Neural progenitor cell (in vitro differentiated cells): ENCODE measurements at regions not wholly inside any gene's neighbourhood (a gene's known extent, or its start where the extent isn't known, plus 50 kb on each side); places are given as distances from the start of the nearest gene placed in this dataset.

Source experiments
- DNase-seq: peaks from one replicate; pipeline ENCODE4 v3.0.0-alpha.2; 2016; ENCODE audit warnings: low spot score
- H2AFZ ChIP-seq: fragments of 200-600 bp; sonication (generic); replicated peaks from 2 replicates; pipeline ENCODE4 v1.6.1; 2016; ENCODE audit warnings: antibody characterized with exemption
- H3F3A ChIP-seq: fragments of 200-600 bp; sonication (generic); 2 replicates; pipeline ENCODE4 v1.6.1; 2016; ENCODE audit warnings: antibody characterized with exemption, low read depth
- H3K27ac ChIP-seq: fragments of 200-600 bp; sonication (generic); 2 replicates; pipeline ENCODE4 v1.5.1; 2016; ENCODE audit warnings: mild to moderate bottlenecking
- H3K27me3 ChIP-seq: fragments of 200-600 bp; sonication (generic); 2 replicates; pipeline ENCODE4 v1.6.1; 2016; ENCODE audit warnings: mild to moderate bottlenecking, moderate library complexity
- H3K36me3 ChIP-seq: fragments of 200-600 bp; sonication (generic); 2 replicates; pipeline ENCODE4 v1.5.1; 2016
- H3K4me1 ChIP-seq: fragments of 200-600 bp; sonication (generic); 2 replicates; pipeline ENCODE4 v1.6.1; 2016; ENCODE audit warnings: mixed run types
- H3K4me2 ChIP-seq: fragments of 200-600 bp; sonication (generic); 2 replicates; pipeline ENCODE4 v1.6.1; 2016
- H3K4me3 ChIP-seq: fragments of 200-600 bp; sonication (generic); 2 replicates; pipeline ENCODE4 v1.5.1; 2016
- H3K79me2 ChIP-seq: fragments of 200-600 bp; sonication (generic); 2 replicates; pipeline ENCODE4 v1.6.1; 2016; ENCODE audit warnings: low read depth
- H3K9ac ChIP-seq: fragments of 200-600 bp; sonication (generic); 2 replicates; pipeline ENCODE4 v1.6.1; 2016
- H3K9me3 ChIP-seq: fragments of 200-600 bp; sonication (generic); 2 replicates; pipeline ENCODE4 v1.5.1; 2016; ENCODE audit warnings: low read depth
- H4K20me1 ChIP-seq: fragments of 200-600 bp; sonication (generic); 2 replicates; pipeline ENCODE4 v1.6.1; 2016; ENCODE audit warnings: low read depth
- H3K27ac Mint-ChIP-seq: 3 replicates; pipeline ENCODE4 v1.8.0; 2021; ENCODE audit warnings: mixed read lengths
- H3K27me3 Mint-ChIP-seq: 2 replicates; pipeline ENCODE4 v1.8.0; 2022; ENCODE audit warnings: low read depth, mild to moderate bottlenecking, inconsistent platforms, moderate library complexity, mixed read lengths; ENCODE audit not compliant: insufficient read depth
- H3K36me3 Mint-ChIP-seq: 3 replicates; pipeline ENCODE4 v1.8.0; 2021; ENCODE audit warnings: mixed read lengths
- H3K4me1 Mint-ChIP-seq: 3 replicates; pipeline ENCODE4 v1.8.0; 2021; ENCODE audit warnings: mixed read lengths
- H3K4me3 Mint-ChIP-seq: 3 replicates; pipeline ENCODE4 v1.8.0; 2021; ENCODE audit warnings: mild to moderate bottlenecking, moderate library complexity, mixed read lengths
- H3K9me3 Mint-ChIP-seq: 3 replicates; pipeline ENCODE4 v1.8.0; 2020; ENCODE audit warnings: mixed read lengths
- CTCF ChIP-seq: fragments of 200-600 bp; sonication (generic); IDR thresholded peaks from 2 replicates; pipeline ENCODE4 v1.5.1; 2017; ENCODE audit warnings: antibody characterized with exemption, mild to moderate bottlenecking
- EZH2 ChIP-seq: fragments of 200-600 bp; sonication (generic); IDR thresholded peaks from 2 replicates; pipeline ENCODE4 v1.6.1; 2017; ENCODE audit warnings: antibody characterized with exemption, mild to moderate bottlenecking, moderate library complexity
- EZH2phosphoT487 ChIP-seq: fragments of 200-600 bp; sonication (generic); IDR thresholded peaks from 2 replicates; pipeline ENCODE4 v1.6.1; 2017; ENCODE audit warnings: antibody characterized with exemption

- Mint-ChIP-seq H3K36me3 (no peaks in the 10 kb centered on the region), H3K27ac (no peak overlapping the region)
- H3K27me3 ChIP-seq: no peaks in the 10 kb centered on the region
These were observed 254.8 kb downstream of the HTR7 start for GRCh38 chr10:90602862-90603610.

GRCh38 chr10:90604636-90605035 lies 253.2 kb downstream of the HTR7 start:
- H4K20me1 ChIP-seq: no peaks in the 10 kb centered on the region
- no peaks in the 10 kb centered on the region for H3K36me3 Mint-ChIP-seq
- no peak for TF ChIP-seq CTCF
- no peak for TF ChIP-seq EZH2phosphoT487
- TF ChIP-seq EZH2: no peak

More at GRCh38 chr10:90602862-90603610, 254.8 kb downstream of the HTR7 start:
- H3K9me3 Mint-ChIP-seq: peaks cover 2% of the 10 kb centered on the region
- H3K4me3 ChIP-seq: no peak overlapping the region
- H3K4me2 ChIP-seq: no peak overlapping the region
- H3K9ac ChIP-seq: no peak overlapping the region
- no peak overlapping the region for H3K4me3 Mint-ChIP-seq
- H3F3A ChIP-seq: no peaks in the 10 kb centered on the region
- H4K20me1 ChIP-seq: no peaks in the 10 kb centered on the region
- DNase-seq: no peak
- no peaks in the 10 kb centered on the region for H3K36me3 ChIP-seq
- no peak for TF ChIP-seq CTCF
- no peak for TF ChIP-seq EZH2phosphoT487
- no peak for TF ChIP-seq EZH2
- peaks cover 2% of the 10 kb centered on the region for H3K27me3 Mint-ChIP-seq
- no peaks in the 10 kb centered on the region for H3K79me2 ChIP-seq
- no peak overlapping the region for H2AFZ ChIP-seq
- no peaks in the 10 kb centered on the region for H3K4me1 Mint-ChIP-seq
- H3K9me3 ChIP-seq: no peaks in the 10 kb centered on the region
- H3K4me1 ChIP-seq: no peaks in the 10 kb centered on the region
- no peak overlapping the region for H3K27ac ChIP-seq

GRCh38 chr10:90605506-90605905 lies 252.3 kb downstream of the HTR7 start:
- no peak for TF ChIP-seq EZH2phosphoT487
- TF ChIP-seq CTCF: no peak
- no peak for TF ChIP-seq EZH2
- Histone ChIP-seq H3F3A (no peaks in the 10 kb centered on the region), H3K9ac (no peak overlapping the region), H3K4me2 (no peak overlapping the region), H3K9me3 (no peaks in the 10 kb centered on the region), H3K4me1 (no peaks in the 10 kb centered on the region), H3K4me3 (no peak overlapping the region), H3K27ac (no peak overlapping the region), H2AFZ (no peak overlapping the region), H4K20me1 (no peaks in the 10 kb centered on the region), H3K79me2 (no peaks in the 10 kb centered on the region), H3K27me3 (no peaks in the 10 kb centered on the region), H3K36me3 (no peaks in the 10 kb centered on the region)
- Mint-ChIP-seq H3K9me3 (peaks cover 2% of the 10 kb centered on the region), H3K27me3 (peaks cover 2% of the 10 kb centered on the region), H3K4me3 (no peak overlapping the region), H3K27ac (no peak overlapping the region), H3K4me1 (no peaks in the 10 kb centered on the region), H3K36me3 (no peaks in the 10 kb centered on the region)
- DNase-seq: no peak

More at GRCh38 chr10:90604636-90605035, 253.2 kb downstream of the HTR7 start:
- Mint-ChIP-seq H3K4me1 (no peaks in the 10 kb centered on the region), H3K9me3 (peaks cover 2% of the 10 kb centered on the region), H3K27me3 (peaks cover 2% of the 10 kb centered on the region), H3K27ac (no peak overlapping the region), H3K4me3 (no peak overlapping the region)
- no peaks in the 10 kb centered on the region for H3K9me3 ChIP-seq
- H3F3A ChIP-seq: no peaks in the 10 kb centered on the region
- no peak overlapping the region for H3K4me3 ChIP-seq
- H3K9ac ChIP-seq: no peak overlapping the region
- no peak overlapping the region for H3K4me2 ChIP-seq
- no peaks in the 10 kb centered on the region for H3K27me3 ChIP-seq
- no peak overlapping the region for H2AFZ ChIP-seq
- no peak for DNase-seq
- H3K27ac ChIP-seq: no peak overlapping the region
- H3K79me2 ChIP-seq: no peaks in the 10 kb centered on the region
- H3K36me3 ChIP-seq: no peaks in the 10 kb centered on the region
- H3K4me1 ChIP-seq: no peaks in the 10 kb centered on the region
